ENCODE measurements at regions not wholly inside any gene's neighbourhood (a gene's known extent, or its start where the extent isn't known, plus 50 kb on each side); places are given as distances from the start of the nearest gene placed in this dataset.

DNA sequence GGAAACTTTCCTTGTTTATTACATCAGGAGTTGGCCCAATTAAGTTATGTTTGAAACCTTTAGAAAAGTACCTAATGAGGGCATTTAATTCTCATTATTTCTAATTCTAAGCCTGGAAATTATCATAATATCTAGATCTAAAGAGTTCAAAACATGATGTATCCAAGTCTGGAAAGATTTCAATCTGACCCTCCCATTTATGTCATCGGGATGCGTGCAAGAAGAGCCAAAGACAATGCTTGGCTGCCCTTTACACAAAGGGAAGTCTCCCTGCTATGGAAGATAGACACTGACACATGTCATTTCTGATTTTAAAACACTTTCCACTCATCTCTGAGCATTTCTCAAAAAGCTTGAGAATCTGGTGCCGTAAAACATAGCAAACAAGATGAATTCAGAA is 222.4 kb downstream of the ANTXR2 start:
- Histone ChIP-seq H3K36me3 (ENCODE audit: insufficient read depth, low read length) (no peaks in the 10 kb centered on the region), H3K4me1 (ENCODE audit: insufficient read depth, low read length, severe bottlenecking) (no peaks in the 10 kb centered on the region), H3K27me3 (ENCODE audit: insufficient read depth, low read length) (no peaks in the 10 kb centered on the region), H3K79me2 (ENCODE audit: insufficient read depth, low read length) (no peaks in the 10 kb centered on the region), H3K9ac (ENCODE audit: low read length) (no peak overlapping the region), H4K20me1 (ENCODE audit: insufficient read depth, low read length) (no peaks in the 10 kb centered on the region), H3K27ac (ENCODE audit: low read depth, low read length, poor library complexity, severe bottlenecking) (no peak overlapping the region), H3K4me2 (ENCODE audit: low read length) (no peak overlapping the region), H3K9me3 (ENCODE audit: low read length) (no peaks in the 10 kb centered on the region), H2AFZ (ENCODE audit: low read length) (no peak overlapping the region), H3K4me3 (ENCODE audit: low read depth, low read length, poor library complexity, severe bottlenecking) (no peak overlapping the region), H3F3A (ENCODE audit: insufficient read depth, low read length) (no peaks in the 10 kb centered on the region), H3K9me2 (ENCODE audit: low read depth, low read length) (no peaks in the 10 kb centered on the region)
- no peak for TF ChIP-seq EZH2 (IDR thresholded peaks at IDR 0.05; ENCODE audit: borderline replicate concordance, low read length)
- TF ChIP-seq, protein P1, sequence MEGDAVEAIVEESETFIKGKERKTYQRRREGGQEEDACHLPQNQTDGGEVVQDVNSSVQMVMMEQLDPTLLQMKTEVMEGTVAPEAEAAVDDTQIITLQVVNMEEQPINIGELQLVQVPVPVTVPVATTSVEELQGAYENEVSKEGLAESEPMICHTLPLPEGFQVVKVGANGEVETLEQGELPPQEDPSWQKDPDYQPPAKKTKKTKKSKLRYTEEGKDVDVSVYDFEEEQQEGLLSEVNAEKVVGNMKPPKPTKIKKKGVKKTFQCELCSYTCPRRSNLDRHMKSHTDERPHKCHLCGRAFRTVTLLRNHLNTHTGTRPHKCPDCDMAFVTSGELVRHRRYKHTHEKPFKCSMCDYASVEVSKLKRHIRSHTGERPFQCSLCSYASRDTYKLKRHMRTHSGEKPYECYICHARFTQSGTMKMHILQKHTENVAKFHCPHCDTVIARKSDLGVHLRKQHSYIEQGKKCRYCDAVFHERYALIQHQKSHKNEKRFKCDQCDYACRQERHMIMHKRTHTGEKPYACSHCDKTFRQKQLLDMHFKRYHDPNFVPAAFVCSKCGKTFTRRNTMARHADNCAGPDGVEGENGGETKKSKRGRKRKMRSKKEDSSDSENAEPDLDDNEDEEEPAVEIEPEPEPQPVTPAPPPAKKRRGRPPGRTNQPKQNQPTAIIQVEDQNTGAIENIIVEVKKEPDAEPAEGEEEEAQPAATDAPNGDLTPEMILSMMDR (IDR thresholded peaks at IDR 0.05; ENCODE audit: low read length) = no peak

DNA sequence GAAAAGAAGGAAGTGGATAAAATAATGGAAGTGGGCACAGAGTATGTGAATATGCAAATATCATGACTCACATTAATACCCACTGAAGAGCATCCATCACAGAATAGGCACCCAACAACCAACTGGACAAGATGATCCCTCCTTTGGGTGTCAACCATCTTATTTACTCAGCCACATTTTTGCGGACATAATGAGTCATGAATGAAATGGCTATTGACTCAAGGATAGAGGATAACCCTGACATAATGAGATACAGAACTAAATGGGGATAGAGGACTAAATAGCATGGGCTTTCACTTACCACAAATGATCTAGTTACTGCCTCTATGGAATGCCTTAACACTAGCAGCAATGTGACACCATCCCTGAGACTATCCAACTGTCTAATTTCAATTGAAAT is 224.7 kb downstream of the ANTXR2 start:
- TF ChIP-seq, protein P1 (IDR thresholded peaks at IDR 0.05; ENCODE audit: low read length) = no peak
- TF ChIP-seq EZH2 (IDR thresholded peaks at IDR 0.05; ENCODE audit: borderline replicate concordance, low read length) = no peak

DNA sequence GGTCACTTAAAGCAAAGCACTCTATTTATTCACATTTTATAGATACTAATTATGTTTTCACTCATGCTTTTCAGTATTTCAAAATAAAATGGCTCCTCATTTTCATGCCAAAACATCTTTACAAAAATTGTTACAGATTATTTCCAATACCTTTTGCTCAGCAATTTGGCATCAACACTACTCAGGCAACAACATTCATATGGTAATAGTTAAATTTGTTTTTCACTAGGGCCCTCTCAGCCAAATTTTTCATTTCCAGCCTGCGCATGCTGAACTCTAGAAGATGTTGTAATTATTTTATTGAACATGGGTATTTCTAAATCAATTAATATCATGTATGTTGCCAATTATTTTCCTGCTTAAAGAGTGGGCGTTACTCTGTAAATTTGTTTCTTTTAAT is 225.6 kb downstream of the ANTXR2 start:
- no peak overlapping the region for H3K4me2 ChIP-seq (ENCODE audit: low read length)
- H3K27ac ChIP-seq (ENCODE audit: low read depth, low read length, poor library complexity, severe bottlenecking) = no peak overlapping the region
- H3K27me3 ChIP-seq (ENCODE audit: insufficient read depth, low read length) = no peaks in the 10 kb centered on the region
- no peaks in the 10 kb centered on the region for H3K79me2 ChIP-seq (ENCODE audit: insufficient read depth, low read length)
- no peak overlapping the region for H2AFZ ChIP-seq (ENCODE audit: low read length)
- H3K9ac ChIP-seq (ENCODE audit: low read length) = no peak overlapping the region
- H3K36me3 ChIP-seq (ENCODE audit: insufficient read depth, low read length) = no peaks in the 10 kb centered on the region
- H3K4me1 ChIP-seq (ENCODE audit: insufficient read depth, low read length, severe bottlenecking) = no peaks in the 10 kb centered on the region
- H3F3A ChIP-seq (ENCODE audit: insufficient read depth, low read length) = no peaks in the 10 kb centered on the region
- H3K9me2 ChIP-seq (ENCODE audit: low read depth, low read length) = no peaks in the 10 kb centered on the region
- no peak overlapping the region for H3K4me3 ChIP-seq (ENCODE audit: low read depth, low read length, poor library complexity, severe bottlenecking)
- H3K9me3 ChIP-seq (ENCODE audit: low read length) = no peaks in the 10 kb centered on the region
- H4K20me1 ChIP-seq (ENCODE audit: insufficient read depth, low read length) = no peaks in the 10 kb centered on the region
- TF ChIP-seq EZH2 (IDR thresholded peaks at IDR 0.05; ENCODE audit: borderline replicate concordance, low read length) = no peak
- TF ChIP-seq, protein P1 (IDR thresholded peaks at IDR 0.05; ENCODE audit: low read length) = no peak

More for the DNA sequence above, 224.7 kb downstream of the ANTXR2 start:
- Histone ChIP-seq H3K9ac (ENCODE audit: low read length) (no peak overlapping the region), H3K9me3 (ENCODE audit: low read length) (no peaks in the 10 kb centered on the region), H3K27ac (ENCODE audit: low read depth, low read length, poor library complexity, severe bottlenecking) (no peak overlapping the region), H3K27me3 (ENCODE audit: insufficient read depth, low read length) (no peaks in the 10 kb centered on the region), H3K36me3 (ENCODE audit: insufficient read depth, low read length) (no peaks in the 10 kb centered on the region), H3K4me2 (ENCODE audit: low read length) (no peak overlapping the region), H4K20me1 (ENCODE audit: insufficient read depth, low read length) (no peaks in the 10 kb centered on the region), H3K4me1 (ENCODE audit: insufficient read depth, low read length, severe bottlenecking) (no peaks in the 10 kb centered on the region), H3K9me2 (ENCODE audit: low read depth, low read length) (no peaks in the 10 kb centered on the region), H3F3A (ENCODE audit: insufficient read depth, low read length) (no peaks in the 10 kb centered on the region), H3K79me2 (ENCODE audit: insufficient read depth, low read length) (no peaks in the 10 kb centered on the region), H3K4me3 (ENCODE audit: low read depth, low read length, poor library complexity, severe bottlenecking) (no peak overlapping the region), H2AFZ (ENCODE audit: low read length) (no peak overlapping the region)
